Activated naive CD8-positive, alpha-beta T cell treated with anti-CD3 and anti-CD28 coated beads for 36 hours (primary cell): ENCODE measurements at regions not wholly inside any gene's neighbourhood (a gene's known extent, or its start where the extent isn't known, plus 50 kb on each side); places are given as distances from the start of the nearest gene placed in this dataset.

ENCODE experiments used
- DNase-seq: peaks from one replicate; pipeline ENCODE4 v3.0.0; 2021
- H3K27ac Mint-ChIP-seq: one replicate; pipeline ENCODE4 v1.8.0; 2022; ENCODE audit warnings: mild to moderate bottlenecking, moderate library complexity, mixed read lengths
- H3K27me3 Mint-ChIP-seq: one replicate; pipeline ENCODE4 v1.8.0; 2022; ENCODE audit warnings: mild to moderate bottlenecking, mixed read lengths
- H3K36me3 Mint-ChIP-seq: one replicate; pipeline ENCODE4 v1.8.0; 2021; ENCODE audit warnings: mild to moderate bottlenecking, mixed read lengths
- H3K4me1 Mint-ChIP-seq: one replicate; pipeline ENCODE4 v1.8.0; 2021; ENCODE audit warnings: mixed read lengths
- H3K4me3 Mint-ChIP-seq: one replicate; pipeline ENCODE4 v1.8.0; 2022; ENCODE audit warnings: mild to moderate bottlenecking, moderate library complexity, mixed read lengths
- H3K9me3 Mint-ChIP-seq: one replicate; pipeline ENCODE4 v1.8.0; 2022; ENCODE audit warnings: mixed read lengths

DNA sequence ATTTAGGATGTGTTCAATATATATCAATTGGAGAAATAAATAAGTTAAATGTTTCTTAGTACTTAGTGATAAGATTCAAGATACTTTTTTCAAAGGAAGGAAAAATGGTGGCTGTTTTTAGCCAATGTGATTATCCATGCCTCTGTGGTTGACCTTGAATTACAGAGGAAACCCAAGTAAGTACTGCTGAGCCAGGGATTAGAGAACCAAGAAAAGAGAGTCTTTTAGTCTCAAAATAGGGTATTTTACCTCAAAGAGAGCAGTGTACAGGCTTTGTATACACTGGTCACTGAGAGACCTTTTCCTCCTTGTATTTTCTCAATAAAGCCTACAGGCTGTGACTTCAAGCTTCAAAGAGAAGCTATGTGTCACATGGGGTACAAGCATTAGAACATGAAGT lies 1075.3 kb downstream of the ADGRL3 start:
- H3K27me3 Mint-ChIP-seq: no peaks in the 10 kb centered on the region
- no peaks in the 10 kb centered on the region for H3K36me3 Mint-ChIP-seq
- no peak overlapping the region for H3K27ac Mint-ChIP-seq
- H3K4me1 Mint-ChIP-seq: no peaks in the 10 kb centered on the region
- no peak overlapping the region for H3K4me3 Mint-ChIP-seq
- DNase-seq: no peak
- peaks cover 12% of the 10 kb centered on the region for H3K9me3 Mint-ChIP-seq

DNA sequence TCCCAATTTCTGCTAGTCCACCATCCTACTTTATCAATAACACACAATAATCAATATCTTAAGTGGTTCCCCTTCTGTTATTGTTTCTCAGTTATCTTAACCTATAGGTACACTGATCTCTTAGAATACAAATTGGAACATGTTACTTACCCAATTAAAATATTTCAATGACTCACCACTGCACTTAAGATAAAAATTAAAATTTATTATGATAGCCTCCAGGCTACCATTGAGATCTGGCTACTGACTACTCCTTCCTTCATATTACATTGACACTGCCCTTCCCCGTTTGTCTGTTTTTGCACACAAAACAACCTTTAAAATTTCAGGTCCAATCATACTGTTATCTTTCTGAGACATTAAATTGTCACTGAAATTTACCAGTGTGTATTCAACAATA lies 1074.7 kb downstream of the ADGRL3 start:
- Mint-ChIP-seq H3K36me3 (no peaks in the 10 kb centered on the region), H3K27me3 (no peaks in the 10 kb centered on the region), H3K27ac (no peak overlapping the region), H3K4me3 (no peak overlapping the region), H3K4me1 (no peaks in the 10 kb centered on the region), H3K9me3 (peaks cover 12% of the 10 kb centered on the region)
- DNase-seq: no peak

DNA sequence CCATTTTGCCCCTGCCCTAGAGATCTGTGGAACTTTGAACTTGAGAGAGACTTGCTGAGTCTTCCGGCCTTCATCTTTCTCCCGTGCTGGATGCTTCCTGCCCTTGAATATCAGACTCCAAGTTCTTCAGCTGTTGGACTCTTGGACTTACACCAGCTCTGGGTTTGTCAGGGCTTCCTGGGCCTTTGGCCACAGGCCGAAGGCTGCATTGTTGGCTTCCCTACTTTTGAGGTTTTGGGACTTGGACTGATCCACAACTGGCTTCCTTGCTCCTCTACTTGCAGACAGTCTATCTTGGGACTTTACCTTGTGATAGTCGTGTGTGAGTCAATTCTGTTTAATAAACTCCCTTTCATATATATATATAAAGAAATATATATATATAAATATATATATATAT lies 1071.0 kb downstream of the ADGRL3 start:
- Mint-ChIP-seq H3K4me3 (no peak overlapping the region), H3K27ac (no peak overlapping the region), H3K36me3 (no peaks in the 10 kb centered on the region), H3K27me3 (no peaks in the 10 kb centered on the region), H3K9me3 (peaks cover 13% of the 10 kb centered on the region), H3K4me1 (no peaks in the 10 kb centered on the region)
- no peak for DNase-seq

DNA sequence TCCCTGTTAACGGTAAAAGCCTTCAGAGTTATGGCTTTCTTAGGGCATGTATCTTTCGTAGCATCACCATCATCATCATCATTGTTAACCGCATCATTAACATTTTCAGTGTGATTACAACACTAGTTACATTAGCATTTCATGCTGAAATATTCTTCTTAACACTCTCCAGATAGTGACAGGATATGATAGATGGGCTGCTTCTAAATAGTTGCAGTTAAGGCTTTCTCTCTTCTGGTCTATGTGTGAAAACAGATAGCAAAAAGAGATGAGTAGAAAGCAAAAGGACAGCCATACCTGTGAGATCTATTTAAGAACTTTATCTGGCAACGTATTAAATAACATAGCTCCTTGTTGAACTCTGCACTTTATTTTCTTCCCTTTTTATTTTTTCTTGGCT lies 1069.8 kb downstream of the ADGRL3 start:
- H3K27ac Mint-ChIP-seq: no peak overlapping the region
- no peaks in the 10 kb centered on the region for H3K27me3 Mint-ChIP-seq
- H3K4me3 Mint-ChIP-seq: no peak overlapping the region
- DNase-seq: no peak
- H3K9me3 Mint-ChIP-seq: peaks cover 13% of the 10 kb centered on the region
- no peaks in the 10 kb centered on the region for H3K4me1 Mint-ChIP-seq
- no peaks in the 10 kb centered on the region for H3K36me3 Mint-ChIP-seq

DNA sequence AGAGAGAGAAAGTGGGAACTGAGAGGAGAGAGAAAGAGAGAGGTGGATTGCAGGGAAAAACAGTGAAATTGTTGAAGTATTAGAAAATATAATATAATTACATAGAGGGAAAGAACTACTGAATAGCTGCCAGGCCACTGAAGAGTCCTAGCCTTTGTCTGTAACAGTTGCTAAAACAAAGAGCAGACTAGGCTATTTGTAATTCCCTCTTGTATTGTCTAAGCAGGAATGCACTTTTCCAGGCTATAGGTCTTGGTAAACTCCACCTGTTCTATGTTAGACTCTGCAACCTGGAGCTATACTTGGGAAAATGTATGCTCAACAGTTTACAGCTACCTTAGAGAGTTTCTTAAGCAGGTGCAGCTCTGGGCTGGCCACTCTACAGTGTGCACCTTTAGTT lies 1063.3 kb downstream of the ADGRL3 start:
- Mint-ChIP-seq H3K4me3 (no peak overlapping the region), H3K9me3 (peaks cover 4% of the 10 kb centered on the region), H3K27me3 (no peaks in the 10 kb centered on the region), H3K27ac (no peak overlapping the region), H3K36me3 (no peaks in the 10 kb centered on the region), H3K4me1 (no peaks in the 10 kb centered on the region)
- no peak for DNase-seq

DNA sequence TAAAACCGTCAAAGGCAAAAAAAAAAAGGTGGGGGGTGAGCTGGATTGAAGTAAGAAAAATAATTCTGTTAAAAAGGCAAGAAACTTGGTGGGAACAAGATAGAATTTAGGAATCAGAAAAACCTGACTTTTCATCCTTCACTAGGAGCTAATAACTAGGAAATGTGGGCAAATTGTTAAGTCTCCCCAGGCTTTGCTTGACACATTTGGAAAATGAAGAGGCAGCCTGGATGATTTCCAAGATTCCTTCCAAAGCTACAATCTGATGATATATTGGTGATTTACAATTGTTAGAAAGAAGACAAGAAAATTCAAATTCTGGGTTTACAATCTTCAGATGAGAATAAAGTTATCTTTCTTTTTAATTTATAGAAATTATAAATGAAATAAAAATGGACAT lies 1062.5 kb downstream of the ADGRL3 start:
- no peaks in the 10 kb centered on the region for H3K4me1 Mint-ChIP-seq
- H3K27me3 Mint-ChIP-seq: no peaks in the 10 kb centered on the region
- no peak for DNase-seq
- H3K4me3 Mint-ChIP-seq: no peak overlapping the region
- peaks cover 4% of the 10 kb centered on the region for H3K9me3 Mint-ChIP-seq
- H3K27ac Mint-ChIP-seq: no peak overlapping the region
- H3K36me3 Mint-ChIP-seq: no peaks in the 10 kb centered on the region

DNA sequence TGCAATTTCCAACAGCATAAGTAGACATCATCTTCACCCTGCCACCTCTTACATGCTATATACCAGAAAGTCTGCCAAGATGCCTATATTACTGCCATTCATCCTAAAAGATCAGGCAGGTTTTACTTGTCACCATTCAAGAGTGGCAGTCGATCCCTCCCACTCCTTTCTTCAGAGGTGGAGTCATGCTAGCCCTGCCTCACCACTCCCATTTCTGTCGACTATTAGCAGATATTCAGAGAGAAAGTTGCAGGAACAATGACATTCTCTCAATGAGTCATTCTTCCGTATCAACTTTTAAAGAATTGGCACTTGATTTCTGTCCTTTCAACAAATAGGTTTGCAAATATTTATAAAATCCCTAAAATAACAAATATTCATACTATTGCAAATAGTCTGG lies 1060.1 kb downstream of the ADGRL3 start:
- no peak overlapping the region for H3K4me3 Mint-ChIP-seq

DNA sequence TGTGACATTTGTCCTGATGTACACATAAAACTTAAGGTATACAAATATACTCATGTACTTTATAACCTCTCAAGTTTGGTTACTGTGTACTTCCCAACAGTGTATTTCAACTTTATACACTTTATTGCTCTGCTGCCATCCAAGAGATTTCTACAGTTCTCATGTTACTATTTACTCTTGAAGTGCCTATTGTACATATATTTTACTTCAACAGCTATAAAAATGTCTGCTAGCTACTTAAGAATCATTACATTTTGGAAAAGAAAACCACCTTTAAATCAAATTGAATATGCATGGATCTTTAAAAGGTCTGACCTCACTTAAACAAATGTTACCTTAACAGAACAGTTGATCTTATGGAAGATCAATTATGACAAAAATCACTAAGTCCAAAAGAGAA lies 1056.4 kb downstream of the ADGRL3 start:
- Mint-ChIP-seq H3K4me1 (no peaks in the 10 kb centered on the region), H3K4me3 (no peak overlapping the region), H3K36me3 (no peaks in the 10 kb centered on the region)

More for the DNA sequence above, 1060.1 kb downstream of the ADGRL3 start:
- H3K27ac Mint-ChIP-seq: no peak overlapping the region
- H3K36me3 Mint-ChIP-seq: no peaks in the 10 kb centered on the region
- H3K4me1 Mint-ChIP-seq: no peaks in the 10 kb centered on the region
- H3K9me3 Mint-ChIP-seq: peaks cover 2% of the 10 kb centered on the region
- no peak for DNase-seq
- H3K27me3 Mint-ChIP-seq: no peaks in the 10 kb centered on the region

DNA sequence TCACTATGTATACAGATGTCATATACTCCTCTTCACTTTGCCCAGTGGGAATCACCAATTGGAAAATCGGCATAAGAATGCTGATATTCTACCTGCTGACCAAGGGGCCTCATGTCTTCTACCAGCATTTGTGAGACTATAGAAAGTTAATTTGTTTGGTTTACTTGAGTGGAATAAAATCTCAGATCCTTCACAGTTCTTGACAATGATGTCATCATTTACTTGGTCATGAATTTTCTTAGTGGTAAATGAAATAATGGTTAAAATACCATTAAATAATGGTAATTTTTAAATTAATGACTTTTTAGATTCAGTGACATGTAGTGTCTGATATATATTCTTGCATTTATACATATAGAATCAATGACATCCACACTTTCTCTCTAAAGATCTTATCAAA lies 1052.6 kb downstream of the ADGRL3 start:
- Mint-ChIP-seq H3K9me3 (peaks cover 2% of the 10 kb centered on the region), H3K27ac (no peak overlapping the region), H3K36me3 (no peaks in the 10 kb centered on the region), H3K4me3 (no peak overlapping the region), H3K27me3 (no peaks in the 10 kb centered on the region), H3K4me1 (no peaks in the 10 kb centered on the region)
- DNase-seq: no peak

More for the DNA sequence above, 1056.4 kb downstream of the ADGRL3 start:
- Mint-ChIP-seq H3K27me3 (no peaks in the 10 kb centered on the region), H3K9me3 (peaks cover 2% of the 10 kb centered on the region), H3K27ac (no peak overlapping the region)
- DNase-seq: no peak

DNA sequence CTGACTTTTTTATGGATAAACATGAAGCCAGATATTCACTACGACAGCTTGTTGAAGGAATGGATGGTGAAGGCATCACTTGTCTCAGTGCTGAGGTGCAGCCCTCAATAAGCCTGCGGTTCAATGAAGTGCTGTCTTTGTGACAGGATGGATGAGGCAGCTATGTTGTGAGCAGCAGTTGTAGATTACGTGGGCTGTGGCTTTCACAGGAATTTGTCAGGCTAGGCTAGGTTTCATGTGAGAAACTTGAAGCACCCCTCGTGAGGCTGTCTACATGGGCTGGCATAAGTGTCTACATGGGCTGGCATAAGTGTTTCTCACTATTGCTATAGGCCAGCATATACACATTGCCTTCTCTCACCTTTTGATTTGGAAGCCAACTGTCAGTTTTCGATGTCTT lies 1050.0 kb downstream of the ADGRL3 start:
- Mint-ChIP-seq H3K36me3 (no peaks in the 10 kb centered on the region), H3K27me3 (no peaks in the 10 kb centered on the region), H3K4me1 (no peaks in the 10 kb centered on the region), H3K9me3 (peaks cover 2% of the 10 kb centered on the region), H3K4me3 (no peak overlapping the region), H3K27ac (no peak overlapping the region)
- DNase-seq: no peak

DNA sequence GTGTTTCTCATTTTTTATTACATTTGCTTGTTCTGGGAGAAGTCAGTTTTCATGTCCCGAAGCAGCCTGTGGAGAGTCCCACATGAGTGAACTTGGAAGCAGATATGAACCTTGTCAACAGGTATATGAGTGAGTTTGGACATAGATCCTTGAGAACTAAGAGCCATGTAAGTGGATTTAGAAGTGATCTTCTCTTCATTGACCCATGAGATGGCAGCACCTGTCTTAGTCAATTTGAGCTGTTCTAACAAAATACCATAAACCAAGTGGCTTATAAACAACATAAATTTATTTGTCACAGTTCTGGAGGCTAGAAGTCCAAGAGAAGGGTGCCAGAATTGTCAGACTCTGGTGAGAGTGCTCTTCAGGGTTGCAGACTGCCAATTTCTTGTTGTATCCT lies 1043.8 kb downstream of the ADGRL3 start:
- Mint-ChIP-seq H3K36me3 (no peaks in the 10 kb centered on the region), H3K27ac (no peak overlapping the region), H3K27me3 (no peaks in the 10 kb centered on the region), H3K4me3 (no peak overlapping the region), H3K4me1 (no peaks in the 10 kb centered on the region), H3K9me3 (peaks cover 18% of the 10 kb centered on the region)
- no peak for DNase-seq

DNA sequence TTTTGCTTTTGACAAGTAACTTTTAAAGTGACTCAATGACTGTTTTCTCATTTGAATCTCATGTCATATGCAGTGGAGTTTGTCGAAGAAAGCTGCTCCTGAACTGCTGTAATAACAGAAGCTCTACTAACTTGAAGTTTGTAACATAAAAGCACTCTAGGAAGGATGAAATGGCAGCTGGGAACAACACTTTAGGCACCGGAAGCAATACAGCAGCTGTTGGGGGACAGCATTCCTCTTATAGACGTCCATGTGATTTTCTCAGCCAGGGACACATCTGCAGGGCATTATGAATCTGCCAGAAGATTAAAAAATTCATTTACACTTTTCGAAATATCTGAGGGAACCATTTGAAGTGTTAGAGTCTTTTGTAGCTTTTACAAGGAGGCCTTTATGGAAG lies 1035.8 kb downstream of the ADGRL3 start:
- no peaks in the 10 kb centered on the region for H3K27me3 Mint-ChIP-seq
- no peak overlapping the region for H3K4me3 Mint-ChIP-seq
- no peak overlapping the region for H3K27ac Mint-ChIP-seq
- peaks cover 11% of the 10 kb centered on the region for H3K9me3 Mint-ChIP-seq
- H3K4me1 Mint-ChIP-seq: no peaks in the 10 kb centered on the region
- no peak for DNase-seq
- no peaks in the 10 kb centered on the region for H3K36me3 Mint-ChIP-seq

DNA sequence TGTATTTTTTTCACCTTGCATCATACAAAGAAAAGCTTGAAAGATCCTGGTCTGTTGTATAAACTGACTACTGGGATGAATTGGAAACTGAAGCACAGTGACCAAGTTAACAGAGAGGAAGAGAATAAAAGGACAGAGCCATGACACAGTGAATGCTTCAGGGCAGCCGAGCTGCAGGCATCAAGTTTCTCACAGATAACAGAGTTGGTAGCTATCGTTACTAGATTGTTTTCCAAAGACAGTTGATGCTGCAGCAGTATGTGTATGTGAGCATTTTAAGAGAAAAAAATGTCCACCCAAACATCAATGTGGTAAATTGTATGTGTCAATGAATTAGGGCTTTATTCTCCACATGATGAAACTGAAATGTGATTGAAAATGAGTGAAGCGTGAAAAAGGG lies 1032.7 kb downstream of the ADGRL3 start:
- no peak for DNase-seq
- Mint-ChIP-seq H3K27me3 (no peaks in the 10 kb centered on the region), H3K9me3 (peaks cover 3% of the 10 kb centered on the region), H3K4me1 (no peaks in the 10 kb centered on the region), H3K4me3 (no peak overlapping the region), H3K36me3 (no peaks in the 10 kb centered on the region), H3K27ac (no peak overlapping the region)

DNA sequence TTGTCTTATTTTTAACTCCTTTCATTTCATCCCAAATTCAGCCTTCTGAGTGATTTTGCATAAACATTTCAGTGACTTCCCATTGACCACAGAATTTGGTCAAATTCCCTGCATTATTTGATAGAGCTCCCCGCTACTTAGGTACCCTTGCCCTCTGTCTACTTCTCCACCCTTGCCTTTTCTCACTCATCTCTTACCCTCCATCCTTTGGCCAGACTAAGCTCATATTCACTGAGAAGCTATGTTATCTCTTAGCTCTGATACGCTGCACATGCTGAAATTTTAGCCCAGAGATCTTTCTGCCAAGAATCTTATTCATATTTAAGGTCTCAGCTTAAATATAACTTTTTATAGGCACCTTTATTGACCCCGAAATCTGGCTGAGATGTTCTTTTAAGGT lies 1031.9 kb downstream of the ADGRL3 start:
- Mint-ChIP-seq H3K4me1 (no peaks in the 10 kb centered on the region), H3K27ac (no peak overlapping the region), H3K36me3 (no peaks in the 10 kb centered on the region), H3K9me3 (peaks cover 3% of the 10 kb centered on the region), H3K27me3 (no peaks in the 10 kb centered on the region), H3K4me3 (no peak overlapping the region)
- no peak for DNase-seq

DNA sequence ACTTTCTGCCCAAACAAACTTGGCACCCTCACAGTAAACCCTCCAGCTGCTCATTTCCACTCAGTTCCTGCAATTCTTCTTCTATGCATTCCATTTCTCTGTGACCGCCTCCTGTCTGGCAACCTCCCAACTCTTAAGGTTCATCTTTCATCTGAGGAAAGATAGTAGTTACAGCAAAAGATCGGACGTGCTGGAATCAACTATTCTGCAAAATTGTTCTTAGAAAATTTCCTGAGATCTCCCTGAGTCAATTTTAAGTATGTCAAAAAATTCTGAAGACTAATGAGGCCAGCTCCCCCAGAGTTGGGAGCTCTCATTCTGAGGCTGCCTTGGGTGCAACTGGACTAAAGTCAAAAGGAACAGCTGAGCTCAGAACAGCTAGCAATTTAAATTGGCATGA lies 1026.0 kb downstream of the ADGRL3 start:
- no peak overlapping the region for H3K4me3 Mint-ChIP-seq
- no peaks in the 10 kb centered on the region for H3K27me3 Mint-ChIP-seq
- DNase-seq: no peak
- H3K4me1 Mint-ChIP-seq: no peaks in the 10 kb centered on the region
- peaks cover 5% of the 10 kb centered on the region for H3K9me3 Mint-ChIP-seq
- H3K27ac Mint-ChIP-seq: no peak overlapping the region
- H3K36me3 Mint-ChIP-seq: no peaks in the 10 kb centered on the region

DNA sequence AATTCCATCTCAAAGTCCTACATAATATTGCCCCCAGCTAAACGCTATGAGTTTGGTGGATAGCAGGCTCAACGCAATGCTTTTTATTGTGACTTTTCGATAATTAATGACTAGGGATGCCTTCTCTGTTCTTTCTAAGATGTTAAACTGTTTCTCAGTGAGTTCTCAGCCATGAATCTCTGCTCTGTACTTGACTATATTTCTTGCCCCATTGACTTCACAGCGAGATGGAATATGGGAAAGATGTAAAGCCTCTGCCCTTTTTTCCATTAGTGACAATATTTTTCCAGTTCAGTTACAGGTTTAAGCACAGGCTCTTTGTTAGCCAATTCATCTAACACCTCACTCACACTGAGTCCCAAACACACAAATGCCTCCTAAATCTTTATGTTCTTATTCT lies 1022.0 kb downstream of the ADGRL3 start:
- H3K4me1 Mint-ChIP-seq: no peaks in the 10 kb centered on the region
- peaks cover 6% of the 10 kb centered on the region for H3K9me3 Mint-ChIP-seq
- no peak for DNase-seq
- H3K4me3 Mint-ChIP-seq: no peak overlapping the region
- H3K27ac Mint-ChIP-seq: no peak overlapping the region
- H3K27me3 Mint-ChIP-seq: no peaks in the 10 kb centered on the region
- H3K36me3 Mint-ChIP-seq: no peaks in the 10 kb centered on the region

DNA sequence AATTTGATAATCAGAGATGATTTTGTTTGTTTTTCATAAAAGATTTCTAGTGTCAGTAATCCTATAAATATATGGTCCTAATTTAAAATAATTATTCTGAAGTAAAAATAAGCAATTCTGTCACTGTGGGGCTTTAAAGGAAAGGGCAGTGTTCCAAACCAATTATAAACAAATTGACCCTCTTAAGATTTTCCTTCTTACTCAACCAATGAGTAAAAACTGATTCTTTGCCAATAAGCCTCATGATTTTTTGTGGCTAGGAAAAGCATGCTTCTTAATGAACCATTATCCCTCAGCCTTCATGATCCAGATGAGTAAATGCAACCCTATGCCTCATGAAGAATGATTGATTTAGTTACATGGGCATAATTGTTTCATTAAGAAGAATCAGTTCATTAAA lies 1010.4 kb downstream of the ADGRL3 start:
- Mint-ChIP-seq H3K36me3 (no peaks in the 10 kb centered on the region), H3K27me3 (no peaks in the 10 kb centered on the region), H3K4me3 (no peak overlapping the region), H3K4me1 (no peaks in the 10 kb centered on the region), H3K27ac (no peak overlapping the region), H3K9me3 (peaks cover 8% of the 10 kb centered on the region)
- no peak for DNase-seq
